Stomach (tissue), 8 donors: ENCODE measurements at regions not wholly inside any gene's neighbourhood (a gene's known extent, or its start where the extent isn't known, plus 50 kb on each side); places are given as distances from the start of the nearest gene placed in this dataset.

ENCODE experiments used
- DNase-seq, 2 donors: peaks; one replicate each; pipeline versions ENCODE4 v3.0.0 to v3.0.0-alpha.2; 2013 to 2019
- H3K27ac ChIP-seq, 5 donors: fragments of 200-600 bp in 4 of 5; sonication (generic) in 4 of 5; one replicate each; pipeline ENCODE4 v1.5.1; 2013 to 2019; ENCODE audit warnings: mild to moderate bottlenecking in 1 of 5, moderate library complexity in 1 of 5
- H3K27me3 ChIP-seq, 3 donors: fragments of 200-600 bp; sonication (generic); one replicate each; pipeline ENCODE4 v1.5.1; 2017 to 2019; ENCODE audit warnings: mixed run types in 1 of 3
- H3K36me3 ChIP-seq, 4 donors: fragments of 200-600 bp; sonication (generic); 1 replicate in 3 of 4; 2 replicates in 1 of 4; pipeline ENCODE4 v1.5.1; 2016 to 2019
- H3K4me1 ChIP-seq, 4 donors: fragments of 200-600 bp; sonication (generic); one replicate each; pipeline ENCODE4 v1.5.1; 2016 to 2019
- H3K4me3 ChIP-seq, 4 donors: fragments of 200-600 bp; sonication (generic) in 3 of 4; one replicate each; pipeline ENCODE4 v1.5.1; 2016 to 2019; ENCODE audit warnings: mild to moderate bottlenecking in 1 of 4
- H3K9me3 ChIP-seq, 4 donors: fragments of 200-600 bp; sonication (generic); one replicate each; pipeline ENCODE4 v1.5.1; 2016 to 2019
- CTCF ChIP-seq, 7 experiments: fragments of 450-650 bp in 4 of 7; fragments of 200-600 bp in 3 of 7; sonication (generic) in 3 of 7; IDR thresholded peaks; one replicate each; pipeline ENCODE4 v1.5.1; 2016 to 2019; ENCODE audit warnings: antibody characterized with exemption in 7 of 7, control low read depth in 2 of 7, mild to moderate bottlenecking in 1 of 7
- EP300 ChIP-seq: sonication (generic); formaldehyde crosslinking; IDR thresholded peaks from one replicate; pipeline ENCODE4 v1.6.1; 2017; ENCODE audit warnings: antibody characterized with exemption
- POLR2A ChIP-seq, 4 donors: fragments of 450-650 bp; IDR thresholded peaks; one replicate each; pipeline ENCODE4 v1.6.1; 2016; ENCODE audit warnings: antibody characterized with exemption in 4 of 4, control low read depth in 2 of 4, mild to moderate bottlenecking in 1 of 4, moderate library complexity in 1 of 4
- POLR2AphosphoS5 ChIP-seq, 3 donors: sonication (generic); formaldehyde crosslinking; IDR thresholded peaks; one replicate each; pipeline ENCODE4 v1.6.1; 2016; ENCODE audit warnings: antibody characterized with exemption in 3 of 3
- WGBS, 5 donors: extraction: QIAGEN DNeasy Blood & Tissue Kit in 3 of 5; methylation state at CpG; one replicate each; pipeline versions ENCODE4 v1.1.5 to v1.1.7; 2013 to 2018; 5-methylcytosine and 5-hydroxymethylcytosine counted together
- intact Hi-C: fragments of 100-400 bp; cut with DNase I; formaldehyde crosslinking; loops from one replicate; pipeline ENCODE4 v1.15.1; 2023; ENCODE audit warnings: low total_unique reads
- donor health status: healthy with polysubstance abuse.
- donor health status: Bipolar disorder and iron deficiency.
- donor health status: healthy.

DNA sequence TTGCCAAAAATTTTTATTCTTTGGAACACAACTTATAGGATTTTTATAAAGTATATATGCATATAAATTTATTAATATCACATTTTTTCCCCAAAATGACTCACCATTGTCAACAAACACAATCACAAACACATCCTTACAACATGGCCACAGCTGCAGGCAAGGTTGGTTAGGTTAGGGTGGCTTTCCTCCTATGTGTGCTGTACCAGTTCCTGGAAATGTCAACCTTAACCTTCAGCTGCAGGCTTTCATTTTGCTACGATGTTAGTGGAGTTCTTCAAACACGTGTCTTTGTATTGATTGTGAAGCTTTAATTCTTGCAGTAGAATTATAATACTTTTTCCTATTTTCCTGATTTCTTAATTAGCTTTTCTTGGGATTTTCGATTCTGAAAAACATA is 185.8 kb downstream of the PTEN start:
- Histone ChIP-seq H3K27ac (no peak overlapping the region), H3K4me1 (no peaks in the 10 kb centered on the region), H3K27me3 (no peaks in the 10 kb centered on the region), H3K9me3 (no peaks in the 10 kb centered on the region), H3K36me3 (no peaks in the 10 kb centered on the region), H3K4me3 (no peak overlapping the region)
- intact Hi-C loops = no loop called here
- no peak for DNase-seq
- TF ChIP-seq POLR2A (IDR thresholded peaks at IDR 0.05) (no peak), EP300 (no peak), POLR2AphosphoS5 (IDR thresholded peaks at IDR 0.05) (no peak), CTCF (IDR thresholded peaks at IDR 0.05) (no peak)
- WGBS, 5 donors = 84 to 93% (median 89%) methylated on average over 3 of the region's 3 CpGs

GRCh38 chr10:88057720-88058119 is 194.3 kb downstream of the PTEN start:
- DNase-seq = no peak
- peaks cover 6 to 12% (median 9%) of the 10 kb centered on the region in 4 donors for H3K4me1 ChIP-seq
- no peak overlapping the region for H3K27ac ChIP-seq
- 80 to 93% (median 89%) methylated on average over 1 of the region's 1 CpG for WGBS, 5 donors
- H3K4me3 ChIP-seq = no peak overlapping the region
- no peaks in the 10 kb centered on the region for H3K27me3 ChIP-seq
- intact Hi-C loops = no loop called here
- H3K36me3 ChIP-seq = no peaks in the 10 kb centered on the region
- no peaks in the 10 kb centered on the region for H3K9me3 ChIP-seq
- TF ChIP-seq EP300 = no peak
- no peak for TF ChIP-seq POLR2AphosphoS5 (IDR thresholded peaks at IDR 0.05)
- TF ChIP-seq CTCF (IDR thresholded peaks at IDR 0.05) = no peak
- no peak for TF ChIP-seq POLR2A (IDR thresholded peaks at IDR 0.05)

DNA sequence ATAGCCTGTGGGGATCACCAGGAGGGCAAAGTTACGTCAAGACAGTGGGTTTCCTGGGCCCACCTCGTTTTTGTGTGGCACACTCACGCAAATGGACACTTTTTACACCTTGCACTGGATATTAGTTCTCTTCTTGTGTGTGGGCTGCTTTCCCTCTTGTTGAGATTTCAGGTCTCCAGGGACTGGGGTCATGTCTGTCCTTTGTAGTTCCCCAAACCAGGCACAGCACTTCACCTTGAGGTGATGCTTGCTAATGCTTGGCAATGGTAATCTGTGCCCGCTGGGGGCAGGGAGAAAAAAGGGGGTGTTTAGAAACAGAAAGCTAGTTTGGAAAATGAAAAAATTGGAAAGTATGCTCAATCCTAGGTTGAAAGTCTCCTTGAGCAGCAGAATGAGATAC is 195.3 kb downstream of the PTEN start:
- Histone ChIP-seq H3K9me3 (no peaks in the 10 kb centered on the region), H3K4me3 (no peak overlapping the region), H3K4me1 (peaks cover 17 to 23% (median 20%) of the 10 kb centered on the region in 4 donors), H3K36me3 (no peaks in the 10 kb centered on the region), H3K27me3 (no peaks in the 10 kb centered on the region), H3K27ac (peak overlapping the region in 1 of 5 donors; percentile 28)
- intact Hi-C loops = no loop called here
- 70 to 93% (median 82%) methylated on average over 4 of the region's 4 CpGs for WGBS, 5 donors
- TF ChIP-seq EP300 (no peak), POLR2A (IDR thresholded peaks at IDR 0.05) (no peak), POLR2AphosphoS5 (IDR thresholded peaks at IDR 0.05) (no peak)
- DNase-seq = no peak

GRCh38 chr10:88059190-88059589 is 195.8 kb downstream of the PTEN start:
- intact Hi-C loops = no loop called here
- no peaks in the 10 kb centered on the region for H3K9me3 ChIP-seq
- H3K4me3 ChIP-seq = no peak overlapping the region
- no peak overlapping the region for H3K27ac ChIP-seq
- H3K4me1 ChIP-seq = peaks cover 20 to 27% (median 24%) of the 10 kb centered on the region in 4 donors
- no peaks in the 10 kb centered on the region for H3K36me3 ChIP-seq
- 64 to 79% (median 68%) methylated on average over 4 of the region's 4 CpGs for WGBS, 5 donors
- no peak for DNase-seq
- no peak for TF ChIP-seq CTCF (IDR thresholded peaks at IDR 0.05)
- TF ChIP-seq EP300 = no peak
- TF ChIP-seq POLR2A (IDR thresholded peaks at IDR 0.05) = no peak
- TF ChIP-seq POLR2AphosphoS5 (IDR thresholded peaks at IDR 0.05) = no peak
- no peaks in the 10 kb centered on the region for H3K27me3 ChIP-seq

DNA sequence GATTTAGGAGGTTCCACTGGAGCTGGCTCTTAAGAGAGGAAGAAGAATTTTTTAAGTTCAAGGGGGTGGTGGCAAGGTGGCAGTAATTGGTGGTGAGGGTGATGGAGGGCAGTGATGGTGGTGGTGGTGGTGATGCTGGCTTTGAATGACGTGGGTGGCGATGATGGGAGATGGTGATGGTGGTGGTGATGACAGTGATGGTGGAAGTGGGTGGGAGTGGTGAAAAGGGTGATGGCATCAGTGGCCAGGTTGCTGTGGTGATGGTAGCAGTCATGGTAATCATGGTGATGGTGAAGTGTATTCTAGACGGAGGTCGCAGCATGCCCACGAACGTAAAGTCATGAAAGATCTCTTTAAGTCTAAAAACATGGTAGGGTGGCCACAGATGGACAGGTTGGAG is 197.3 kb downstream of the PTEN start:
- Histone ChIP-seq H3K4me1 (peaks cover 25 to 36% (median 33%) of the 10 kb centered on the region in 4 donors), H3K36me3 (no peaks in the 10 kb centered on the region), H3K9me3 (no peaks in the 10 kb centered on the region), H3K27me3 (no peaks in the 10 kb centered on the region), H3K27ac (no peak overlapping the region), H3K4me3 (no peak overlapping the region)
- 91 to 98% (median 97%) methylated on average over 6 of the region's 6 CpGs for WGBS, 5 donors
- no peak for TF ChIP-seq POLR2A (IDR thresholded peaks at IDR 0.05)
- TF ChIP-seq POLR2AphosphoS5 (IDR thresholded peaks at IDR 0.05) = no peak
- no peak for TF ChIP-seq CTCF (IDR thresholded peaks at IDR 0.05)
- no peak for TF ChIP-seq EP300
- DNase-seq = no peak
- intact Hi-C loops = no loop called here
